HG03097 (cell line): ENCODE measurements at regions not wholly inside any gene's neighbourhood (a gene's known extent, or its start where the extent isn't known, plus 50 kb on each side); places are given as distances from the start of the nearest gene placed in this dataset.
"Not testable (repeated sequence)": the region's sequence is repeated elsewhere in the genome, so short reads cannot be mapped to it uniquely, and the experiment has no call there.

Source experiments
- ATAC-seq: cut with Tn5 transposase; IDR thresholded peaks from one replicate; pipeline ENCODE4 v1.9.1; 2021; ENCODE audit not compliant: unreplicated experiment, low FRiP score

GRCh38 chr1:83413839-83414107, 585.2 kb downstream of the TTLL7 start:
- ATAC-seq = not testable (repeated sequence)

- not testable (repeated sequence) for ATAC-seq
Measured at GRCh38 chr1:83410746-83411413, 588.1 kb downstream of the TTLL7 start.

- not testable (repeated sequence) for ATAC-seq
Measured at GRCh38 chr1:83406693-83407371, 592.1 kb downstream of the TTLL7 start.

GRCh38 chr1:83405789-83406188, 593.1 kb downstream of the TTLL7 start:
- peak; percentile 73 for ATAC-seq

- not testable (repeated sequence) for ATAC-seq
Measured at GRCh38 chr1:83403500-83403899, 595.4 kb downstream of the TTLL7 start.

GRCh38 chr1:83401146-83401545, 597.8 kb downstream of the TTLL7 start:
- not testable (repeated sequence) for ATAC-seq

- ATAC-seq = not testable (repeated sequence)
Measured at GRCh38 chr1:83400173-83400572, 598.8 kb downstream of the TTLL7 start.

GRCh38 chr1:83398125-83398524, 600.8 kb downstream of the TTLL7 start:
- not testable (repeated sequence) for ATAC-seq

GRCh38 chr1:83395130-83395529, 603.8 kb downstream of the TTLL7 start:
- ATAC-seq = not testable (repeated sequence)

GRCh38 chr1:83386946-83387345, 612.0 kb downstream of the TTLL7 start:
- not testable (repeated sequence) for ATAC-seq

- not testable (repeated sequence) for ATAC-seq
Measured at GRCh38 chr1:83383107-83383506, 615.8 kb downstream of the TTLL7 start.

- not testable (repeated sequence) for ATAC-seq
Measured at GRCh38 chr1:83373018-83373417, 625.9 kb downstream of the TTLL7 start.

- ATAC-seq = not testable (repeated sequence)
Measured at GRCh38 chr1:83369853-83370252, 629.1 kb downstream of the TTLL7 start.

GRCh38 chr1:83365320-83365719, 633.6 kb downstream of the TTLL7 start:
- ATAC-seq = not testable (repeated sequence)

GRCh38 chr1:83345375-83345774, 653.6 kb downstream of the TTLL7 start:
- not testable (repeated sequence) for ATAC-seq

GRCh38 chr1:83343767-83344166, 655.2 kb downstream of the TTLL7 start:
- ATAC-seq = not testable (repeated sequence)

GRCh38 chr1:83342995-83343394, 655.9 kb downstream of the TTLL7 start:
- ATAC-seq = not testable (repeated sequence)

- ATAC-seq = not testable (repeated sequence)
Measured at GRCh38 chr1:83332308-83332707, 666.6 kb downstream of the TTLL7 start.

GRCh38 chr1:83318366-83318765, 680.6 kb downstream of the TTLL7 start:
- ATAC-seq = no peak

GRCh38 chr1:83315446-83315845, 683.5 kb downstream of the TTLL7 start:
- not testable (repeated sequence) for ATAC-seq

GRCh38 chr1:83310161-83310560, 688.8 kb downstream of the TTLL7 start:
- not testable (repeated sequence) for ATAC-seq

- not testable (repeated sequence) for ATAC-seq
Measured at GRCh38 chr1:83309035-83309434, 689.9 kb downstream of the TTLL7 start.
